Nucleus accumbens (tissue), 56 donors: ENCODE measurements at regions not wholly inside any gene's neighbourhood (a gene's known extent, or its start where the extent isn't known, plus 50 kb on each side); places are given as distances from the start of the nearest gene placed in this dataset.

ENCODE experiments used
- DNase-seq, 56 donors: peaks; one replicate each; lab custom pipeline; 2025; lab: John Stamatoyannopoulos, UW

DNA sequence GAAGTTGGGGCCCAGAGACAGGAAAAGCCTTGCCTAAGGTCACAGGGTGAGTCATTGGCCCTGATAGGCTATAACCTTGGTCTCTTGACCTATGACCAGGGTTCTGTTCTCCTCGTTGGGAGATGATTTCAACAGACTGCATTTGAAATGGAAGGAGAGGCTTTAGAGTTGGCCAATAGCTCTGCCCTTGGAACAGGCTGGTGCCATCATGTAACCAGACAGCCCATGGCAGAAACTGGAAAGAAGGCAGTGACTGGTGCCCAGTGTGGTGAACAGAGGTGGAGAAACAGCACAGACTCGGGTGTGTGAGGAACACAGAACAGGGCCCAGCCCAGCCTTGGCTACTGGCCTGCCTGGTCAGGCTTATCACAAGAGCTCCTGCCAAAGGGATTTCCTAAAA, 109.8 kb upstream of the SLC25A48 start:
- no peak for DNase-seq

- no peak for DNase-seq
Observed at GRCh38 chr5:135723491-135723890, 111.0 kb upstream of the SLC25A48 start.

DNA sequence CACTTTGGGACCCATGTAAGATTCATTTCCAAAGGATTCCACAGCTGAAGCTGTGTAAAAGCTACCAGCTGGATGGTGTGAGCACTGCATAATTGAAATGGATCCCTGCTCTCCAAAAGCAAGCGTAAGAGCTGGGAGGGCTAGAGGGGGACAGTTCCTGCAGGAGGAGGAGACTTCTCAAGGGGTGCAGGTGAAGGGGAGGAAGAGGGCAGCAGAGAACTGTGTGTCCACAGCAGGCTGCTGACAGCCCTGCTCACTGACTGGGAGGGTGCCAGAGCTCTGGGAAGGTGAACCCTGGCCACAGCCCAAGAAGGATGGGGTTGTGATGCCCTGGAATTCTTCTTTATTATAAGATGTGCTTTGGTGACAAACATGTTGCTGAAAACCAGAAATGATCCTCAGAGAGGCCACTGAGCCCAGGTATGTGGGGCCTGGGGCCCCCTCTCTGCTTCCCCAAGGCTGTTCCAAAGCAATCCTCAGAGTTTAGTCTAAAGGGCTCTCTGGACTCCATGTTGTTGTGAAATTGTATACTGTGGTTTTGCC, 112.8 kb upstream of the SLC25A48 start:
- no peak for DNase-seq

DNA sequence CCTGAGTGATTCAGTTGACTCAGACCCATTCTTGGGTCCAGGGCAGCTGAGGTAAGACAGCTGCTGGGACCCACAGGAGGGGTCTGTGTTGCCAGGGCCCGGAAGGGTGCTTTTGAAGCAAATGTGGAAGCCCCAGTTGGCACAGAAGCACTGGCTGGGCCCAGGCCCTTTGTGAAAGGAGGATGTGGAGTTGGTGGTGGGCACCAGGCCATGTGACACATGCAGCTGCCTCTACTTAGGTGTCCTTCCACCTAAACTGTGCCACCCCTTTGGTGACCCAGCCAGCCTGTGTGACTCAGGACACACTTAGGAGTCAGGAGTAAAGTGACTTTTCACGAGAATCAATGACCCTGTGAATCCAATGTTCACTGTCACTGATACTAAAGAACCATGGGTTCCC, 114.3 kb upstream of the SLC25A48 start:
- no peak for DNase-seq

- no peak for DNase-seq
Observed at GRCh38 chr5:135719428-135720063, 114.9 kb upstream of the SLC25A48 start.

DNA sequence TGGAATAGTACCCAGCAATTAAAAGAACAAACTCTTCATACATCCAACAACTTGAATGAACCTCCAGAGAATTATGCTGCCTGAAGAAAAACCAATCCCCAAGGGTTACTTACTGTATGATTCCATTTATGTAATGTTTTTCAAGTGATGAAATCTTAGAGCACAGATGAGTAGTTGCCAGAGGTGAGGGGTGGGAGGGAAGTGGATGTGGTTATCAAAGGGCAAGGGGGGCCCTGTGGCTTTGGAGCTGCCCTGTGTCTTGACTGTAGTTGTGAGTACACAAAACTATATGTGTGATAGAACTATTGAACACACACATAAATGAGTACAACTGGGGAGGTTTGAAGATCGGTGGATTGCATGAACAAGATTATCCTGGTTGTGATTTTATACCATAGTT, 115.8 kb upstream of the SLC25A48 start:
- no peak for DNase-seq

DNA sequence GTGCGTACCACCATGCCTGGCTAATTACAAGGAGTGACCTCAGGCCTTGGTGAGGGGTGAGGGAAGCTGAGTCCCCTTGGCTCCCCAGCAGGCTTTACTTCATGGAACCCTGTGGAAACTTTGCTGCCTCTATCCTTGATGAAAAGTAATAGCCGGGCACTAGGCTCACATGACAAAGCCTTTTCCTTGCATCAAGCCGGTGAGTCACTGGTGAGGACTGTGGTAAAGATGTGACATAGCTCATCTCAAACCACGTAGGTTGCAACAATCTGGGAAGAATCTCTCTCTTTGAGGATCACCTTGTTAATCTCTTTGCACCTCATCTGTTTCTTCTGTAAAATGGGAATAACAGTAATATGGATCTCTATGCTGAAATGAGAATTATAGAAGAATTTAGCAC, 116.3 kb upstream of the SLC25A48 start:
- DNase-seq, result no peak

GRCh38 chr5:135715267-135716055, 119.0 kb upstream of the SLC25A48 start:
- no peak for DNase-seq

GRCh38 chr5:135714126-135714894, 120.2 kb upstream of the SLC25A48 start:
- no peak for DNase-seq

DNA sequence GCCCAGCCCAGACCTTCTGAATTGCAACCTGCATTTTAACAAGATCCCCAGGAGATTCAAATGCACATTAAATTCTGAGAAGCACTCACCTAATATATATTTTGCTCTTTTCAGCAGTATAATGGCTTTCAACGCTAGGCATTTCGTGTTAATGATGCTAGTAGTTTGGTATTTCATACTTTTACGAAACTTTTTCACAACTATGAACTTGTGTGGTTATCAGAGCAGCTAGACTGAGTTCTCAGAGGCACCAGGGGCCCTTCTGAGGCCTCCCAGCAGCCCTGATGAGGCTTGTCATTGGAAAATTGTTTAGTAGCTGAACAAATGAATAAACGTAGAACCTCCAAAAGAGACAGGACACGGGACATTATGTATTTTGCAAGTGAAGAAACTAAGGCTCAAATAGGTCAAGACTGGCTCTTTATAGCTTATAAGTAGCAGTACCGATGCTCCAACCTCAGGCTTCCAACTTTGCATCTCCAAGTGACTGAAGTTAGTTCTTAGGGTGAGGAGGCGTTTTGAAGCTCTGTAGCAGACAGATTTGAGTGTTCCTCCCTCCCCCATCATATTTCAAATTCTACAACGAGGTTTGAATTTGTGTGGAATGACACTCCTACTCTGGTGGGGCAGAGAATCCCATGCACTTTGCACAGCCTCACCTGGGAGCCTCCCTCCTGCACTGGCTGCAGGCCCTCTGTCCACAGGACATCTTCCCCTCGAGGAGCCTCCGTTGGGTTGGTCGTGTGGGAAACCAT, 121.1 kb upstream of the SLC25A48 start:
- DNase-seq, result peak in 10 of 56 donors; percentile 2 to 60 (median 34)

GRCh38 chr5:135711911-135712310, 122.6 kb upstream of the SLC25A48 start:
- no peak for DNase-seq

DNA sequence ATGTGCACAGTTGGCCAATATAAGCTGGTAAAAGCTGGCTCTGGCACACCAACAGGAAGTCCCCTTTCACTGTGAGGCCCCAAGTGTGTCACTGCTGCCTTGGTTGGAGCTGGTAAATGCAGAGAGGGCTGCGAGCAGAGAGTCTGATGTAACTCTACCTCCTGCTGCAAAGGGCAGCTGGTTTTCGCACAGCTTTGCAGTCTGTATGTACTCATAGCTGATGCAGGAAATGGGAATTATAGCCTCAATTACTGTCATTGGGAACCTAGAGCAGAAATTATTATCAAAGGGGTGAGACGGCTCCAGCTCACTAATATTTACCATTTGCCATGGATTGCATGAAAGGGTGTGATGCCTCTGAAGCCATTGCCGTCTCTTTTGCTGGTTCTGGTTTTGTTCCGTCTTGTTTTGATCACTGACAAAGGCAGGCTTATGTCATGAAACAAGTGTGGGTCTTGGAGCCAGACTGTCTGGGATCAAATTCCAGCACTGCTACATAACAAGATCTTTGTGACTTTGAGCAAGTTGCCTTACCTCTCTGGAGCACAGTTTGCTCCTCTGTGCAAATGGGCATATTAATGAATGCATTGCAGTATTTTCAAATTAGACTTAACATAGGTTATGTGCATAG, 124.3 kb upstream of the SLC25A48 start:
- no peak for DNase-seq

DNA sequence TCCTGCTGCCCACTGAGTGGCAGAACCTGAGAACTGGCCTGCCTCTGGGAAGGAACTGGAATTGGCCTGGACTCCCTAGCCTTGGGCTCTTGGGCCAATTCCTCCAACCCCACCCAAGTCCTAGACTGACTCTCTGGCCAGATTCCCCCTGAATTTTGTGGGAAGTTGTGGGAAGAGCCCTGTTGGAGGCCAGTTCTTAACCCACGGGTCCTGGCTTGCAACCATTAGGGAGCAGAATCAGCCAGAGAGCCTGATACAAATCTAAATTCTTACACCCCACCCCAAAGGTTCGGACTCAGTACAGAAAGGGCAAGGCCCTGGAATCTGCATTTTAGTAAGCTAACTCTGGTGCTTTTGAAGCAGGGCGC, 125.3 kb upstream of the SLC25A48 start:
- no peak for DNase-seq

- no peak for DNase-seq
Observed at GRCh38 chr5:135708481-135709207, 125.8 kb upstream of the SLC25A48 start.

- no peak for DNase-seq
Observed at GRCh38 chr5:135707302-135707701, 127.2 kb upstream of the SLC25A48 start.

DNA sequence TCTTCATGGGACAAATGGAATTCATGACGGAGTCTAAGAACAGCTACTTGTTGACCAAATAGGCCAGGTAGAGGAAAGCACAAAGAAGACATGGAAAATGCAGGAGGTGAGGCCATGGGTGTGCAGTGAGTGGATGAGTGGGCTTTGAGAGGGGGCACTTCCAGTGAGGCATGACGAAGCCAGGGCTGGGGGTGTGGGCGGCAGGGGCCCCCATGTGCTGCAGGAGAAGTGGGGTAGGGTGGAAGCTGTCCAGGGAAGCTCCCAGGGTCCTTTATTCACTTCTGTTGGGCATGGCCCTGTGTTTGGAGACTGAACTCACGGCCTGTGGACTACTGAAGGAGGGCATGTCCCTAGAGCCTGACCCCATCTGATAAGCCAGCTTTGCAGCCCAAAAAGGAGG, 127.6 kb upstream of the SLC25A48 start:
- DNase-seq, result no peak

DNA sequence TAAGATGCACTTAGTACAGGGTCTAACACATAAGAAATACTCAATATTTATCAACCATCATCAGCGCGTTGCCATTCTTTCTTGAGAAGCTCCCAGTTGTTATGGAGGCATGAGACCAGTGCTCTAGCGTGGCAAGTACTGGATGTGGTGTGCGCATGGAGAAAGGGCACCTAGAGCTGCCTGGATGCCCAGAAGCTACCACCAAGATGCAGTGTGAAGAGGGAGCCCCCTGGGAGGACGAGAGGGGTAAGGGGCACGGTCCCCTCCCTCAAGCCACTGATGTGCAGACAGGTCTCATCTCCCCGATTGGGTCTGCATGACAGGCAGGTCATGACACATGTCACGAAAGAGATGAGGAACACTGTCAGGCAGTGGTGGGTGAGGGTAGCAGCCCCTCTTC, 127.7 kb upstream of the CXCL14 start:
- DNase-seq, result no peak

GRCh38 chr5:135705941-135706466, 127.2 kb upstream of the CXCL14 start:
- DNase-seq, result no peak

- no peak for DNase-seq
Observed at GRCh38 chr5:135705141-135705631, 126.4 kb upstream of the CXCL14 start.
